IMR-90 (cell line): ENCODE measurements at regions not wholly inside any gene's neighbourhood (a gene's known extent, or its start where the extent isn't known, plus 50 kb on each side); places are given as distances from the start of the nearest gene placed in this dataset.

Source experiments
- BHLHE40 ChIP-seq: fragments of 150-350 bp; IDR thresholded peaks from 2 replicates; pipeline ENCODE4 v1.6.1; 2016; ENCODE audit warnings: mild to moderate bottlenecking, low read depth, low read length
- TF ChIP-seq, protein P1 (sequence below): conservative IDR thresholded peaks from 2 replicates; pipeline ENCODE4 v1.5.1; 2012; ENCODE audit warnings: mild to moderate bottlenecking, low read depth, low read length, improper control_type of control experiment

DNA sequence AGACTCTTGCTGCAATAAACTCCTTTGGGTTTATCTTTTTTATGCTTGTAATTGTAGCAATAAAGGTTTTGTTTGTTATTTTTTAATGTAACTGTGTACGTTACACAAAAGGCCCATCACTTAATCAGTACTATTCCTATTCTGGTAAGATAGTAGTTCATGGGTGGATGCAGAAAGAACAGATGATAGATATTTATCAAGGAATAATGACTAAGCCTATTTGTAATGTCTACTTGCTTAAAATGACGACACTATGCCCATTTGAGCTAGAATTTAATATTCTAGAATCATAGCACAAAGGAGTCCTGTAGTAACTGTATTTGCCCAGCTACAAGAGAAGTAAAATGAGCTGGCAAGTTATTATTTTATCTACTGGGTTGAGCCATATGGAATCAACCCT, 235.4 kb upstream of the DYNLRB2 start:
- TF ChIP-seq, protein P1, sequence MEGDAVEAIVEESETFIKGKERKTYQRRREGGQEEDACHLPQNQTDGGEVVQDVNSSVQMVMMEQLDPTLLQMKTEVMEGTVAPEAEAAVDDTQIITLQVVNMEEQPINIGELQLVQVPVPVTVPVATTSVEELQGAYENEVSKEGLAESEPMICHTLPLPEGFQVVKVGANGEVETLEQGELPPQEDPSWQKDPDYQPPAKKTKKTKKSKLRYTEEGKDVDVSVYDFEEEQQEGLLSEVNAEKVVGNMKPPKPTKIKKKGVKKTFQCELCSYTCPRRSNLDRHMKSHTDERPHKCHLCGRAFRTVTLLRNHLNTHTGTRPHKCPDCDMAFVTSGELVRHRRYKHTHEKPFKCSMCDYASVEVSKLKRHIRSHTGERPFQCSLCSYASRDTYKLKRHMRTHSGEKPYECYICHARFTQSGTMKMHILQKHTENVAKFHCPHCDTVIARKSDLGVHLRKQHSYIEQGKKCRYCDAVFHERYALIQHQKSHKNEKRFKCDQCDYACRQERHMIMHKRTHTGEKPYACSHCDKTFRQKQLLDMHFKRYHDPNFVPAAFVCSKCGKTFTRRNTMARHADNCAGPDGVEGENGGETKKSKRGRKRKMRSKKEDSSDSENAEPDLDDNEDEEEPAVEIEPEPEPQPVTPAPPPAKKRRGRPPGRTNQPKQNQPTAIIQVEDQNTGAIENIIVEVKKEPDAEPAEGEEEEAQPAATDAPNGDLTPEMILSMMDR, result no peak
- no peak for TF ChIP-seq BHLHE40
